Mesenchymal stem cell (in vitro differentiated cells and primary cell): ENCODE measurements at regions not wholly inside any gene's neighbourhood (a gene's known extent, or its start where the extent isn't known, plus 50 kb on each side); places are given as distances from the start of the nearest gene placed in this dataset.
A peak's percentile ranks its signal among the peaks of the same experiment; 100 is the strongest.
"Not testable (repeated sequence)": the region's sequence is repeated elsewhere in the genome, so short reads cannot be mapped to it uniquely, and the experiment has no call there.

Source experiments
- DNase-seq: peaks from one replicate; pipeline ENCODE4 v3.0.0-alpha.2; 2013
- H2AFZ ChIP-seq: one replicate; pipeline ENCODE4 v1.6.1; 2013; ENCODE audit warnings: low read depth, mild to moderate bottlenecking, control low read depth, inconsistent platforms, low read length, moderate library complexity
- H2AK5ac ChIP-seq: 2 replicates; pipeline ENCODE4 v1.6.1; 2013; ENCODE audit warnings: low read length, moderate library complexity, mild to moderate bottlenecking, inconsistent platforms; ENCODE audit not compliant: severe bottlenecking
- H2BK120ac ChIP-seq: one replicate; pipeline ENCODE4 v1.6.1; 2013; ENCODE audit warnings: low read depth, mild to moderate bottlenecking, inconsistent platforms, low read length, moderate library complexity
- H2BK12ac ChIP-seq, 2 experiments: one replicate each; pipeline ENCODE4 v1.6.1; 2013; ENCODE audit warnings: inconsistent platforms in 2 of 2, low read length in 2 of 2, mild to moderate bottlenecking in 2 of 2, moderate library complexity in 2 of 2, control low read depth in 1 of 2
- H2BK15ac ChIP-seq: one replicate; pipeline ENCODE4 v1.6.1; 2013; ENCODE audit warnings: mild to moderate bottlenecking, low read depth, inconsistent platforms; ENCODE audit not compliant: poor library complexity, severe bottlenecking
- H2BK5ac ChIP-seq: 2 replicates; pipeline ENCODE4 v1.6.1; 2013; ENCODE audit warnings: low read depth, mild to moderate bottlenecking, low read length, control low read depth, inconsistent platforms; ENCODE audit not compliant: poor library complexity, severe bottlenecking
- H3K14ac ChIP-seq, 2 experiments: one replicate each; pipeline ENCODE4 v1.6.1; 2013; ENCODE audit warnings: inconsistent platforms in 2 of 2, low read length in 2 of 2, control low read depth in 1 of 2, mild to moderate bottlenecking in 1 of 2, moderate library complexity in 1 of 2
- H3K18ac ChIP-seq, 2 experiments: one replicate each; pipeline ENCODE4 v1.6.1; 2013; ENCODE audit warnings: inconsistent platforms in 2 of 2, low read length in 2 of 2, control low read depth in 1 of 2, low read depth in 1 of 2, mild to moderate bottlenecking in 1 of 2
- H3K23ac ChIP-seq, 2 experiments: one replicate each; pipeline ENCODE4 v1.6.1; 2013; ENCODE audit warnings: inconsistent platforms in 2 of 2, low read length in 2 of 2, mild to moderate bottlenecking in 2 of 2, moderate library complexity in 2 of 2, control low read depth in 1 of 2
- H3K27ac ChIP-seq: 2 replicates; pipeline ENCODE4 v1.5.1; 2013; ENCODE audit warnings: mild to moderate bottlenecking, moderate library complexity, low read length, control low read depth, inconsistent platforms; ENCODE audit not compliant: poor library complexity, severe bottlenecking
- H3K27me3 ChIP-seq, 2 experiments: 2 replicates each; pipeline versions ENCODE4 v1.6.1 to v1.7.0; 2013; ENCODE audit warnings: low read length in 2 of 2, mild to moderate bottlenecking in 2 of 2, moderate library complexity in 2 of 2, control low read depth in 1 of 2, inconsistent platforms in 1 of 2; ENCODE audit not compliant: control insufficient read depth in 1 of 2, insufficient read depth in 1 of 2
- H3K36me3 ChIP-seq, 2 experiments: 2 replicates each; pipeline versions ENCODE4 v1.6.1 to v1.7.0; 2013; ENCODE audit warnings: low read length in 2 of 2, control low read depth in 1 of 2, inconsistent platforms in 1 of 2, low read depth in 1 of 2, mild to moderate bottlenecking in 1 of 2; ENCODE audit not compliant: insufficient read depth in 2 of 2, control insufficient read depth in 1 of 2
- H3K4ac ChIP-seq, 2 experiments: one replicate each; pipeline ENCODE4 v1.6.1; 2013; ENCODE audit warnings: inconsistent platforms in 2 of 2, low read length in 2 of 2, mild to moderate bottlenecking in 2 of 2, moderate library complexity in 2 of 2, control low read depth in 1 of 2, low read depth in 1 of 2
- H3K4me1 ChIP-seq: 2 replicates; pipeline ENCODE4 v1.6.1; 2013; ENCODE audit warnings: low read depth, low read length, control low read depth; ENCODE audit not compliant: control insufficient read depth, insufficient read depth
- H3K4me2 ChIP-seq: 2 replicates; pipeline ENCODE4 v1.6.1; 2013; ENCODE audit warnings: low read length, mild to moderate bottlenecking, inconsistent platforms; ENCODE audit not compliant: poor library complexity, severe bottlenecking
- H3K4me3 ChIP-seq, 2 experiments: 2 replicates each; pipeline versions ENCODE4 v1.5.1 to v1.7.0; 2013; ENCODE audit warnings: low read length in 2 of 2, mild to moderate bottlenecking in 2 of 2, control low read depth in 1 of 2, low read depth in 1 of 2; ENCODE audit not compliant: insufficient read depth in 1 of 2
- H3K79me1 ChIP-seq: replicated peaks from 2 replicates; pipeline ENCODE4 v1.6.1; 2013; ENCODE audit warnings: mild to moderate bottlenecking, control low read depth, low read length, inconsistent platforms; ENCODE audit not compliant: poor library complexity, severe bottlenecking
- H3K9ac ChIP-seq: 2 replicates; pipeline ENCODE4 v1.7.0; 2013; ENCODE audit warnings: mild to moderate bottlenecking, low read length, moderate library complexity
- H3K9me3 ChIP-seq: 2 replicates; pipeline ENCODE4 v1.7.0; 2013; ENCODE audit warnings: mild to moderate bottlenecking, low read length; ENCODE audit not compliant: control insufficient read depth
- H4K8ac ChIP-seq: one replicate; pipeline ENCODE4 v1.6.1; 2013; ENCODE audit warnings: inconsistent platforms, mild to moderate bottlenecking, low read length, moderate library complexity
- H4K91ac ChIP-seq: one replicate; pipeline ENCODE4 v1.6.1; 2013; ENCODE audit warnings: mild to moderate bottlenecking, low read length, inconsistent platforms
- WGBS: methylation state at CpG from one replicate; pipeline ENCODE4 v1.1.7; 2013; ENCODE audit warnings: mixed read lengths; 5-methylcytosine and 5-hydroxymethylcytosine counted together

GRCh38 chr22:15782933-15783332 lies 93.1 kb downstream of the POTEH start:
- H3K27ac ChIP-seq, H3K18ac ChIP-seq, H3K4ac ChIP-seq, H3K79me1 ChIP-seq, H3K36me3 ChIP-seq, H4K8ac ChIP-seq, H2BK5ac ChIP-seq, H3K9ac ChIP-seq, H2BK12ac ChIP-seq, H3K14ac ChIP-seq, DNase-seq, H2AFZ ChIP-seq, H3K4me1 ChIP-seq, H3K4me2 ChIP-seq, H2AK5ac ChIP-seq, H3K4me3 ChIP-seq, H4K91ac ChIP-seq, H3K9me3 ChIP-seq, H2BK15ac ChIP-seq, H3K27me3 ChIP-seq, H3K23ac ChIP-seq, H2BK120ac ChIP-seq: not testable (repeated sequence)
- no CpG with 5 or more reads among the region's 2 CpGs for WGBS

- not testable (repeated sequence) for H3K4me3 ChIP-seq, H3K79me1 ChIP-seq, H4K91ac ChIP-seq, H3K4me1 ChIP-seq, H3K18ac ChIP-seq, DNase-seq, H2BK120ac ChIP-seq, H3K4me2 ChIP-seq, H3K14ac ChIP-seq, H2BK15ac ChIP-seq, H3K9me3 ChIP-seq, H3K36me3 ChIP-seq, H3K9ac ChIP-seq, H3K27ac ChIP-seq, H3K23ac ChIP-seq, H2BK5ac ChIP-seq, H4K8ac ChIP-seq, H2AK5ac ChIP-seq, H2AFZ ChIP-seq, H2BK12ac ChIP-seq, H3K27me3 ChIP-seq, H3K4ac ChIP-seq
- WGBS = no CpG with 5 or more reads among the region's 34 CpGs
Measured at GRCh38 chr22:15784383-15785085, 94.7 kb downstream of the POTEH start.

DNA sequence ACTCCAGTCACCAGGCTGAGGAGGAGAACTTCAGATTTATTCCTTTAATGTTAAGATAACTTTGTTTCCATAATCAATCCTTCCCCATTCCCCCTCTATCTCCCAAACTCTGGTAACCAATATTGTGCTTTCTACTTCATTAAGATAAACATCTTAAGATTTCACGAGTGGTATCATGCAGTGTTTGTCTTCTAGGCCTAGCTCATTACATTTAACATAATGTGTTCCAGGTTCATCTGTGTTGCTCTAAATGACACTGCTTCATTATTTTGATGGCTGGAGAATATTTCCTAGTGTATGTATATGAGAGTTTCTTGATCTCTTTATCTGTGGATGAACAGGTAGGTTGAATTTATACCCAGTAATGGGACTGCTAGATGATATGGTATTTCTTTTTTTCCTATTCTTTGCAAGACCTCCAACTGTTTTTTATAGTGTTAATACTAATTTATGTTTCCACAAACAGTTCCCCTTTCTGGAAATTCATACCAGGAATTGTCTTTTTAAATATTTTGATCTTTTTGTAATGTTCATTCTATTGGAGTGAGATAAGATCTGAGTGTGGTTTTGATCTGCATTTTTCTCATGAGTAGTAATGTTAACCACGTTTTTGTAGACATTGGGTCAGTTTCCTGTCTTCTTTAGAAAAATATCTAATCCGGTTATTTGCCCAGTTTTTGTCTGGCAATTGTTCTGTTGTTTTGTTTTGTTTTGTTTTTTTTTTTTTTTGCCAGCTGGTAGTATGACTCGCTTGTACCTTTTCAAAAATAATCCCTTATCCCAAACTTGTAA lies 97.3 kb downstream of the POTEH start:
- WGBS = 0% methylated on average over 1 of the region's 4 CpGs

GRCh38 chr22:15791557-15791956 lies 101.7 kb downstream of the POTEH start:
- not testable (repeated sequence) for H2BK15ac ChIP-seq, H3K4me3 ChIP-seq, H3K23ac ChIP-seq, H3K9ac ChIP-seq, H3K4me1 ChIP-seq, H3K36me3 ChIP-seq, H2BK12ac ChIP-seq, DNase-seq, H4K91ac ChIP-seq, H4K8ac ChIP-seq, H3K14ac ChIP-seq, H3K79me1 ChIP-seq, H2AFZ ChIP-seq, H3K18ac ChIP-seq, H3K27me3 ChIP-seq, H3K4me2 ChIP-seq, H3K4ac ChIP-seq, H2BK5ac ChIP-seq, H3K27ac ChIP-seq, H2AK5ac ChIP-seq, H2BK120ac ChIP-seq, H3K9me3 ChIP-seq
- WGBS = no CpG with 5 or more reads among the region's 3 CpGs

More for the DNA sequence above, 97.3 kb downstream of the POTEH start:
- Histone ChIP-seq H3K4me3 (peak overlapping the region in 1 of 2 experiments; percentile 31), H3K9ac (peak overlapping the region; percentile 44)
- H3K4ac ChIP-seq, H3K14ac ChIP-seq, DNase-seq, H3K27ac ChIP-seq, H3K4me1 ChIP-seq, H2BK120ac ChIP-seq, H3K79me1 ChIP-seq, H2AK5ac ChIP-seq, H3K27me3 ChIP-seq, H2BK5ac ChIP-seq, H3K23ac ChIP-seq, H3K36me3 ChIP-seq, H2AFZ ChIP-seq, H3K4me2 ChIP-seq, H4K8ac ChIP-seq, H4K91ac ChIP-seq, H3K9me3 ChIP-seq, H2BK15ac ChIP-seq, H2BK12ac ChIP-seq, H3K18ac ChIP-seq: not testable (repeated sequence)
